Activated CD8-positive, alpha-beta T cell treated with anti-CD3 and anti-CD28 coated beads, Interleukin-2, amount 10 ng/mL, durations not matched to agents 7 days and 5 days (primary cell): ENCODE measurements at regions not wholly inside any gene's neighbourhood (a gene's known extent, or its start where the extent isn't known, plus 50 kb on each side); places are given as distances from the start of the nearest gene placed in this dataset.
"Not testable (repeated sequence)": the region's sequence is repeated elsewhere in the genome, so short reads cannot be mapped to it uniquely, and the experiment has no call there.

Source experiments
- ATAC-seq: fragments of 150-1000 bp; cut with Tn5 transposase; one replicate; pipeline ENCODE4 v1.10.0; 2021; ENCODE audit warnings: moderate library complexity
- CTCF ChIA-PET: fragments of 350-600 bp; sonication (Branson Sonifier 250); formaldehyde crosslinking; loops from one replicate; lab custom pipeline; 2021; ENCODE audit warnings: antibody characterized with exemption; lab: Charles Lee
- POLR2A ChIA-PET: fragments of 350-600 bp; sonication (Branson Sonifier 250); formaldehyde crosslinking; loops from one replicate; lab custom pipeline; 2021; ENCODE audit warnings: antibody characterized with exemption; lab: Charles Lee
- DNase-seq: peaks from one replicate; pipeline ENCODE4 v3.0.0-alpha.2; 2020
- H3K27ac Mint-ChIP-seq: one replicate; pipeline ENCODE4 v1.8.0; 2021; ENCODE audit warnings: mild to moderate bottlenecking, mixed read lengths
- H3K27me3 Mint-ChIP-seq: one replicate; pipeline ENCODE4 v1.8.0; 2021; ENCODE audit warnings: low read depth, mixed read lengths
- H3K36me3 Mint-ChIP-seq: one replicate; pipeline ENCODE4 v1.8.0; 2021; ENCODE audit warnings: low read depth, mixed read lengths
- H3K4me1 Mint-ChIP-seq: one replicate; pipeline ENCODE4 v1.8.0; 2021; ENCODE audit warnings: low read depth, mixed read lengths
- H3K4me3 Mint-ChIP-seq: one replicate; pipeline ENCODE4 v1.8.0; 2021; ENCODE audit warnings: mild to moderate bottlenecking, mixed read lengths
- H3K9me3 Mint-ChIP-seq: one replicate; pipeline ENCODE4 v1.8.0; 2022; ENCODE audit warnings: mixed read lengths; ENCODE audit not compliant: insufficient read depth

- no peaks in the 10 kb centered on the region for H3K9me3 Mint-ChIP-seq
- H3K27ac Mint-ChIP-seq: no peak overlapping the region
- no peaks in the 10 kb centered on the region for H3K36me3 Mint-ChIP-seq
- DNase-seq (no peak), ATAC-seq (no peak)
- CTCF ChIA-PET: no interaction called here
- H3K27me3 Mint-ChIP-seq: no peaks in the 10 kb centered on the region
- H3K4me1 Mint-ChIP-seq: no peaks in the 10 kb centered on the region
- no peak overlapping the region for H3K4me3 Mint-ChIP-seq
- POLR2A ChIA-PET: no interaction called here
Observed at GRCh38 chr12:30531731-30532678, 163.7 kb downstream of the IPO8 start.

GRCh38 chr12:30529489-30530269 is 166.0 kb downstream of the IPO8 start:
- DNase-seq (no peak), ATAC-seq (no peak)
- CTCF ChIA-PET: no interaction called here
- H3K9me3 Mint-ChIP-seq: no peaks in the 10 kb centered on the region
- H3K36me3 Mint-ChIP-seq: no peaks in the 10 kb centered on the region
- no peak overlapping the region for H3K4me3 Mint-ChIP-seq
- no peaks in the 10 kb centered on the region for H3K4me1 Mint-ChIP-seq
- no peaks in the 10 kb centered on the region for H3K27me3 Mint-ChIP-seq
- POLR2A ChIA-PET: no interaction called here
- H3K27ac Mint-ChIP-seq: no peak overlapping the region

- Mint-ChIP-seq H3K9me3 (no peaks in the 10 kb centered on the region), H3K4me1 (no peaks in the 10 kb centered on the region), H3K36me3 (no peaks in the 10 kb centered on the region), H3K4me3 (no peak overlapping the region), H3K27ac (no peak overlapping the region), H3K27me3 (no peaks in the 10 kb centered on the region)
- CTCF ChIA-PET: no interaction called here
- DNase-seq (no peak), ATAC-seq (no peak)
- POLR2A ChIA-PET: no interaction called here
Observed at GRCh38 chr12:30525171-30525570, 170.5 kb downstream of the IPO8 start.

GRCh38 chr12:30520285-30520684 is 175.4 kb downstream of the IPO8 start:
- H3K4me3 Mint-ChIP-seq, H3K4me1 Mint-ChIP-seq, H3K36me3 Mint-ChIP-seq, DNase-seq, H3K27me3 Mint-ChIP-seq, POLR2A ChIA-PET, H3K9me3 Mint-ChIP-seq, ATAC-seq, CTCF ChIA-PET, H3K27ac Mint-ChIP-seq: not testable (repeated sequence)

- Mint-ChIP-seq H3K9me3 (no peaks in the 10 kb centered on the region), H3K36me3 (no peaks in the 10 kb centered on the region), H3K27ac (no peak overlapping the region), H3K4me3 (no peak overlapping the region), H3K27me3 (no peaks in the 10 kb centered on the region), H3K4me1 (no peaks in the 10 kb centered on the region)
- ChIA-PET POLR2A (no interaction called here), CTCF (no interaction called here)
- ATAC-seq (no peak), DNase-seq (no peak)
Observed at GRCh38 chr12:30519535-30519934, 176.1 kb downstream of the IPO8 start.

GRCh38 chr12:30517320-30517719 is 178.3 kb downstream of the IPO8 start:
- ChIA-PET CTCF (no interaction called here), POLR2A (no interaction called here)
- no peaks in the 10 kb centered on the region for H3K27me3 Mint-ChIP-seq
- no peaks in the 10 kb centered on the region for H3K9me3 Mint-ChIP-seq
- DNase-seq (no peak), ATAC-seq (no peak)
- H3K36me3 Mint-ChIP-seq: no peaks in the 10 kb centered on the region
- H3K27ac Mint-ChIP-seq: no peak overlapping the region
- H3K4me3 Mint-ChIP-seq: no peak overlapping the region
- no peaks in the 10 kb centered on the region for H3K4me1 Mint-ChIP-seq

GRCh38 chr12:30515351-30515750 is 180.3 kb downstream of the IPO8 start:
- no peaks in the 10 kb centered on the region for H3K4me1 Mint-ChIP-seq
- H3K9me3 Mint-ChIP-seq: no peaks in the 10 kb centered on the region
- ChIA-PET CTCF (no interaction called here), POLR2A (no interaction called here)
- no peak for DNase-seq
- no peak overlapping the region for H3K4me3 Mint-ChIP-seq
- no peaks in the 10 kb centered on the region for H3K27me3 Mint-ChIP-seq
- no peaks in the 10 kb centered on the region for H3K36me3 Mint-ChIP-seq
- H3K27ac Mint-ChIP-seq: no peak overlapping the region
- no peak for ATAC-seq

GRCh38 chr12:30514666-30515065 is 181.0 kb downstream of the IPO8 start:
- ATAC-seq (no peak), DNase-seq (no peak)
- Mint-ChIP-seq H3K4me1 (no peaks in the 10 kb centered on the region), H3K9me3 (no peaks in the 10 kb centered on the region), H3K36me3 (no peaks in the 10 kb centered on the region), H3K27me3 (no peaks in the 10 kb centered on the region), H3K27ac (no peak overlapping the region), H3K4me3 (no peak overlapping the region)
- POLR2A ChIA-PET: no interaction called here
- CTCF ChIA-PET: no interaction called here

GRCh38 chr12:30508205-30508967 is 187.3 kb downstream of the IPO8 start:
- H3K36me3 Mint-ChIP-seq: no peaks in the 10 kb centered on the region
- DNase-seq (no peak), ATAC-seq (no peak)
- no peaks in the 10 kb centered on the region for H3K9me3 Mint-ChIP-seq
- POLR2A ChIA-PET: no interaction called here
- no peaks in the 10 kb centered on the region for H3K4me1 Mint-ChIP-seq
- H3K27ac Mint-ChIP-seq: no peak overlapping the region
- CTCF ChIA-PET: no interaction called here
- H3K27me3 Mint-ChIP-seq: peaks cover 4% of the 10 kb centered on the region
- no peak overlapping the region for H3K4me3 Mint-ChIP-seq

- ATAC-seq (no peak), DNase-seq (no peak)
- no peak overlapping the region for H3K4me3 Mint-ChIP-seq
- POLR2A ChIA-PET: no interaction called here
- peaks cover 4% of the 10 kb centered on the region for H3K27me3 Mint-ChIP-seq
- H3K4me1 Mint-ChIP-seq: no peaks in the 10 kb centered on the region
- H3K36me3 Mint-ChIP-seq: no peaks in the 10 kb centered on the region
- no peaks in the 10 kb centered on the region for H3K9me3 Mint-ChIP-seq
- CTCF ChIA-PET: no interaction called here
- H3K27ac Mint-ChIP-seq: no peak overlapping the region
Observed at GRCh38 chr12:30507576-30507975, 188.1 kb downstream of the IPO8 start.

- H3K27ac Mint-ChIP-seq: no peak overlapping the region
- no peaks in the 10 kb centered on the region for H3K36me3 Mint-ChIP-seq
- peaks cover 4% of the 10 kb centered on the region for H3K27me3 Mint-ChIP-seq
- no peak for ATAC-seq
- DNase-seq: no peak
- POLR2A ChIA-PET: no interaction called here
- H3K4me3 Mint-ChIP-seq: no peak overlapping the region
- no peaks in the 10 kb centered on the region for H3K9me3 Mint-ChIP-seq
- no peaks in the 10 kb centered on the region for H3K4me1 Mint-ChIP-seq
- CTCF ChIA-PET: no interaction called here
Observed at GRCh38 chr12:30506411-30506810, 189.3 kb downstream of the IPO8 start.

GRCh38 chr12:30501718-30502117 is 194.0 kb downstream of the IPO8 start:
- ATAC-seq (no peak), DNase-seq (no peak)
- Mint-ChIP-seq H3K27ac (no peak overlapping the region), H3K27me3 (peaks cover 2% of the 10 kb centered on the region), H3K36me3 (no peaks in the 10 kb centered on the region), H3K9me3 (no peaks in the 10 kb centered on the region), H3K4me3 (no peak overlapping the region), H3K4me1 (no peaks in the 10 kb centered on the region)
- POLR2A ChIA-PET: no interaction called here
- CTCF ChIA-PET: no interaction called here
